ENCODE measurements at regions not wholly inside any gene's neighbourhood (a gene's known extent, or its start where the extent isn't known, plus 50 kb on each side); places are given as distances from the start of the nearest gene placed in this dataset.

DNA sequence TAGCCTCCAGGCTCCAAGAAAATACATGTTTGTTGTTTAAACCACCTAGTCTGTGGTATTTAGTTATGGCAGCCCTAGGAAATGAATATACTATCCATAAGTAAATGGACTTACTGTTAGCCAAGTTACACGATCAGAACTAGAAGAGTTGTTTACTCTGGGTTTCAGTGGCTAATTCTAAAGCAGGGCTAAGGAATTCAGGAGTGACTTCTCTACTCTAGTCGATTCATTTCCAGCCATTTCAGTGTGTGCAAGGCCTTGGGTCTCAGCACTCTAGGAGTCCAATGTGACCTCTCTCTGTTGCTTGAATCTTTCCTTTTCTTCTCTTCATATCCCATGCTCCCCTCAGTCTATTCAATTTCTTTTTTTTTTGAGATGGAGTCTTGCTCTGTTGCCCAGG, 66.7 kb downstream of the BHLHE40 start:
- TF ChIP-seq EZH2 (IDR thresholded peaks at IDR 0.05; ENCODE audit: borderline replicate concordance, insufficient read depth, low read length, poor library complexity, severe bottlenecking): no peak
- TF ChIP-seq SMC3 (conservative IDR thresholded peaks at IDR 0.05; ENCODE audit: poor library complexity): no peak
- TF ChIP-seq, protein P1, sequence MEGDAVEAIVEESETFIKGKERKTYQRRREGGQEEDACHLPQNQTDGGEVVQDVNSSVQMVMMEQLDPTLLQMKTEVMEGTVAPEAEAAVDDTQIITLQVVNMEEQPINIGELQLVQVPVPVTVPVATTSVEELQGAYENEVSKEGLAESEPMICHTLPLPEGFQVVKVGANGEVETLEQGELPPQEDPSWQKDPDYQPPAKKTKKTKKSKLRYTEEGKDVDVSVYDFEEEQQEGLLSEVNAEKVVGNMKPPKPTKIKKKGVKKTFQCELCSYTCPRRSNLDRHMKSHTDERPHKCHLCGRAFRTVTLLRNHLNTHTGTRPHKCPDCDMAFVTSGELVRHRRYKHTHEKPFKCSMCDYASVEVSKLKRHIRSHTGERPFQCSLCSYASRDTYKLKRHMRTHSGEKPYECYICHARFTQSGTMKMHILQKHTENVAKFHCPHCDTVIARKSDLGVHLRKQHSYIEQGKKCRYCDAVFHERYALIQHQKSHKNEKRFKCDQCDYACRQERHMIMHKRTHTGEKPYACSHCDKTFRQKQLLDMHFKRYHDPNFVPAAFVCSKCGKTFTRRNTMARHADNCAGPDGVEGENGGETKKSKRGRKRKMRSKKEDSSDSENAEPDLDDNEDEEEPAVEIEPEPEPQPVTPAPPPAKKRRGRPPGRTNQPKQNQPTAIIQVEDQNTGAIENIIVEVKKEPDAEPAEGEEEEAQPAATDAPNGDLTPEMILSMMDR (IDR thresholded peaks at IDR 0.05; ENCODE audit: poor library complexity, severe bottlenecking): no peak

Measured in neural cell (in vitro differentiated cells).